ENCODE measurements at regions not wholly inside any gene's neighbourhood (a gene's known extent, or its start where the extent isn't known, plus 50 kb on each side); places are given as distances from the start of the nearest gene placed in this dataset.
"Not testable (repeated sequence)": the region's sequence is repeated elsewhere in the genome, so short reads cannot be mapped to it uniquely, and the experiment has no call there.

- DNase-seq = no peak
These were observed 381.5 kb upstream of the STXBP6 start for GRCh38 chr14:25431211-25432076.

GRCh38 chr14:25430808-25431207 lies 380.9 kb upstream of the STXBP6 start:
- DNase-seq = no peak

- no peak for DNase-seq
These were observed 363.1 kb upstream of the STXBP6 start for GRCh38 chr14:25412998-25413397.

GRCh38 chr14:25411781-25412757 lies 362.1 kb upstream of the STXBP6 start:
- no peak for DNase-seq

- DNase-seq = peak; percentile 66
These were observed 356.9 kb upstream of the STXBP6 start for GRCh38 chr14:25406818-25407217.

- DNase-seq = peak; percentile 58
These were observed 350.8 kb upstream of the STXBP6 start for GRCh38 chr14:25400607-25401206.

GRCh38 chr14:25396128-25396527 lies 346.2 kb upstream of the STXBP6 start:
- DNase-seq = peak; percentile 1

- no peak for DNase-seq
These were observed 344.9 kb upstream of the STXBP6 start for GRCh38 chr14:25394791-25395391.

GRCh38 chr14:25394356-25394755 lies 344.4 kb upstream of the STXBP6 start:
- no peak for DNase-seq

- no peak for DNase-seq
These were observed 340.0 kb upstream of the STXBP6 start for GRCh38 chr14:25389948-25390347.

GRCh38 chr14:25381498-25381897 lies 331.6 kb upstream of the STXBP6 start:
- peak; percentile 28 for DNase-seq

GRCh38 chr14:25375639-25376038 lies 325.7 kb upstream of the STXBP6 start:
- DNase-seq = no peak

- DNase-seq = no peak
These were observed 321.1 kb upstream of the STXBP6 start for GRCh38 chr14:25371068-25371467.

GRCh38 chr14:25370057-25370456 lies 320.1 kb upstream of the STXBP6 start:
- not testable (repeated sequence) for DNase-seq

GRCh38 chr14:25358330-25358729 lies 308.4 kb upstream of the STXBP6 start:
- no peak for DNase-seq

GRCh38 chr14:25351269-25351668 lies 301.3 kb upstream of the STXBP6 start:
- no peak for DNase-seq

- no peak for DNase-seq
These were observed 300.9 kb upstream of the STXBP6 start for GRCh38 chr14:25350802-25351201.

- no peak for DNase-seq
These were observed 300.1 kb upstream of the STXBP6 start for GRCh38 chr14:25350021-25350420.

- DNase-seq = no peak
These were observed 299.3 kb upstream of the STXBP6 start for GRCh38 chr14:25349269-25349668.

- DNase-seq = no peak
These were observed 290.9 kb upstream of the STXBP6 start for GRCh38 chr14:25340882-25341281.

- no peak for DNase-seq
These were observed 272.8 kb upstream of the STXBP6 start for GRCh38 chr14:25322784-25323183.

GRCh38 chr14:25316007-25316406 lies 266.1 kb upstream of the STXBP6 start:
- DNase-seq = not testable (repeated sequence)

GRCh38 chr14:25308244-25308643 lies 258.3 kb upstream of the STXBP6 start:
- no peak for DNase-seq

Data from MV-4-11 (cell line).